MM.1S (cell line): ENCODE measurements at regions not wholly inside any gene's neighbourhood (a gene's known extent, or its start where the extent isn't known, plus 50 kb on each side); places are given as distances from the start of the nearest gene placed in this dataset.
"Not testable (repeated sequence)": the region's sequence is repeated elsewhere in the genome, so short reads cannot be mapped to it uniquely, and the experiment has no call there.

Experiments
- DNase-seq: peaks from one replicate; pipeline ENCODE4 v3.0.0-alpha.2; 2015
- H2AFZ ChIP-seq: fragments of 300-600 bp; sonication (generic); 2 replicates; pipeline ENCODE4 v1.6.0; 2016; ENCODE audit warnings: antibody characterized with exemption, low read length
- H3F3A ChIP-seq: fragments of 300-600 bp; sonication (generic); 2 replicates; pipeline ENCODE4 v1.6.1; 2016; ENCODE audit warnings: mild to moderate bottlenecking, antibody characterized with exemption, low read length, moderate library complexity, mixed read lengths; ENCODE audit not compliant: insufficient read depth
- H3K27ac ChIP-seq: fragments of 300-600 bp; sonication (generic); 2 replicates; pipeline ENCODE4 v1.5.1; 2016; ENCODE audit warnings: mild to moderate bottlenecking, low read length
- H3K27me3 ChIP-seq: fragments of 300-600 bp; sonication (generic); replicated peaks from 2 replicates; pipeline ENCODE4 v1.6.0; 2016; ENCODE audit warnings: low read length; ENCODE audit not compliant: insufficient read depth
- H3K36me3 ChIP-seq: fragments of 300-600 bp; sonication (generic); replicated peaks from 2 replicates; pipeline ENCODE4 v1.6.1; 2016; ENCODE audit warnings: mild to moderate bottlenecking, low read length, mixed read lengths; ENCODE audit not compliant: insufficient read depth
- H3K4me1 ChIP-seq: fragments of 300-600 bp; sonication (generic); 2 replicates; pipeline ENCODE4 v1.6.1; 2016; ENCODE audit warnings: low read length, mixed read lengths
- H3K4me2 ChIP-seq: fragments of 300-600 bp; sonication (generic); 2 replicates; pipeline ENCODE4 v1.6.0; 2016; ENCODE audit warnings: low read depth, low read length
- H3K4me3 ChIP-seq: fragments of 300-600 bp; sonication (generic); 2 replicates; pipeline ENCODE4 v1.5.1; 2016; ENCODE audit warnings: low read length, mixed read lengths
- H3K79me2 ChIP-seq: fragments of 300-600 bp; sonication (generic); 2 replicates; pipeline ENCODE4 v1.6.1; 2016; ENCODE audit warnings: mixed run types, low read length, mixed read lengths
- H3K9ac ChIP-seq: fragments of 300-600 bp; sonication (generic); 2 replicates; pipeline ENCODE4 v1.6.1; 2016; ENCODE audit warnings: low read length, mixed read lengths
- H3K9me2 ChIP-seq: fragments of 300-600 bp; sonication (generic); replicated peaks from 2 replicates; pipeline ENCODE4 v1.6.1; 2016; ENCODE audit warnings: mild to moderate bottlenecking, low read length, mixed read lengths; ENCODE audit not compliant: insufficient read depth
- H3K9me3 ChIP-seq: fragments of 300-600 bp; sonication (generic); replicated peaks from 2 replicates; pipeline ENCODE4 v1.6.1; 2016; ENCODE audit warnings: mild to moderate bottlenecking, low read length, mixed read lengths; ENCODE audit not compliant: insufficient read depth
- H4K20me1 ChIP-seq: fragments of 300-600 bp; sonication (generic); 2 replicates; pipeline ENCODE4 v1.6.1; 2016; ENCODE audit warnings: mild to moderate bottlenecking, low read length, moderate library complexity, mixed read lengths; ENCODE audit not compliant: insufficient read depth
- CTCF ChIP-seq: fragments of 300-600 bp; sonication (generic); IDR thresholded peaks from 2 replicates; pipeline ENCODE4 v1.5.1; 2016; ENCODE audit warnings: antibody characterized with exemption, low read length, mixed read lengths
- EZH2 ChIP-seq: fragments of 300-600 bp; sonication (generic); optimal IDR thresholded peaks from 2 replicates; pipeline ENCODE3; 2017; ENCODE audit warnings: low read depth, mild to moderate bottlenecking, antibody characterized with exemption, low read length, mixed read lengths
- EZH2phosphoT487 ChIP-seq: fragments of 300-600 bp; sonication (generic); IDR thresholded peaks from 2 replicates; pipeline ENCODE4 v1.6.1; 2018; ENCODE audit warnings: antibody characterized with exemption, low read length

GRCh38 chr5:81826128-81826527 is 75.2 kb upstream of the SSBP2 start:
- no peaks in the 10 kb centered on the region for H4K20me1 ChIP-seq
- H3K9me3 ChIP-seq, result no peaks in the 10 kb centered on the region
- TF ChIP-seq EZH2 (no peak), EZH2phosphoT487 (no peak), CTCF (no peak)
- no peaks in the 10 kb centered on the region for H3K79me2 ChIP-seq
- no peak overlapping the region for H3K4me2 ChIP-seq
- no peak overlapping the region for H3K4me3 ChIP-seq
- H3K9me2 ChIP-seq, result no peaks in the 10 kb centered on the region
- H3K27ac ChIP-seq, result no peak overlapping the region
- H3K9ac ChIP-seq, result no peak overlapping the region
- H2AFZ ChIP-seq, result no peak overlapping the region
- no peaks in the 10 kb centered on the region for H3K36me3 ChIP-seq
- no peaks in the 10 kb centered on the region for H3K4me1 ChIP-seq
- H3F3A ChIP-seq, result no peaks in the 10 kb centered on the region
- no peak for DNase-seq
- no peaks in the 10 kb centered on the region for H3K27me3 ChIP-seq

GRCh38 chr5:81825237-81825636 is 74.3 kb upstream of the SSBP2 start:
- Histone ChIP-seq H3K4me2 (no peak overlapping the region), H3K4me3 (no peak overlapping the region), H3F3A (no peaks in the 10 kb centered on the region), H3K9me3 (no peaks in the 10 kb centered on the region), H3K27me3 (no peaks in the 10 kb centered on the region), H3K27ac (no peak overlapping the region), H4K20me1 (no peaks in the 10 kb centered on the region), H3K9ac (no peak overlapping the region), H3K9me2 (no peaks in the 10 kb centered on the region), H3K4me1 (no peaks in the 10 kb centered on the region), H2AFZ (no peak overlapping the region), H3K36me3 (no peaks in the 10 kb centered on the region), H3K79me2 (no peaks in the 10 kb centered on the region)
- TF ChIP-seq EZH2phosphoT487, result no peak
- TF ChIP-seq CTCF, result no peak
- TF ChIP-seq EZH2, result no peak
- no peak for DNase-seq

GRCh38 chr5:81823736-81824135 is 72.8 kb upstream of the SSBP2 start:
- not testable (repeated sequence) for H4K20me1 ChIP-seq, H3K9ac ChIP-seq, H3K4me3 ChIP-seq, H3K27ac ChIP-seq, H3K27me3 ChIP-seq, H3K4me2 ChIP-seq, H2AFZ ChIP-seq, H3F3A ChIP-seq, H3K9me3 ChIP-seq, H3K4me1 ChIP-seq, DNase-seq, H3K79me2 ChIP-seq, H3K36me3 ChIP-seq, H3K9me2 ChIP-seq

GRCh38 chr5:81820863-81821262 is 70.0 kb upstream of the SSBP2 start:
- no peak overlapping the region for H3K27ac ChIP-seq
- no peaks in the 10 kb centered on the region for H3K79me2 ChIP-seq
- H4K20me1 ChIP-seq, result no peaks in the 10 kb centered on the region
- H3K9ac ChIP-seq, result no peak overlapping the region
- no peak overlapping the region for H3K4me2 ChIP-seq
- no peaks in the 10 kb centered on the region for H3K27me3 ChIP-seq
- no peaks in the 10 kb centered on the region for H3F3A ChIP-seq
- H3K9me3 ChIP-seq, result no peaks in the 10 kb centered on the region
- no peak for DNase-seq
- TF ChIP-seq EZH2, result no peak
- no peak for TF ChIP-seq CTCF
- TF ChIP-seq EZH2phosphoT487, result no peak
- H3K4me3 ChIP-seq, result no peak overlapping the region
- H3K36me3 ChIP-seq, result no peaks in the 10 kb centered on the region
- H3K4me1 ChIP-seq, result peaks cover 10% of the 10 kb centered on the region
- H2AFZ ChIP-seq, result no peak overlapping the region
- no peaks in the 10 kb centered on the region for H3K9me2 ChIP-seq
